ENCODE measurements at regions not wholly inside any gene's neighbourhood (a gene's known extent, or its start where the extent isn't known, plus 50 kb on each side); places are given as distances from the start of the nearest gene placed in this dataset.

- DNase-seq, result no peak
These were observed 559.0 kb upstream of the DAB1 start for GRCh38 chr1:57982852-57983251.

DNA sequence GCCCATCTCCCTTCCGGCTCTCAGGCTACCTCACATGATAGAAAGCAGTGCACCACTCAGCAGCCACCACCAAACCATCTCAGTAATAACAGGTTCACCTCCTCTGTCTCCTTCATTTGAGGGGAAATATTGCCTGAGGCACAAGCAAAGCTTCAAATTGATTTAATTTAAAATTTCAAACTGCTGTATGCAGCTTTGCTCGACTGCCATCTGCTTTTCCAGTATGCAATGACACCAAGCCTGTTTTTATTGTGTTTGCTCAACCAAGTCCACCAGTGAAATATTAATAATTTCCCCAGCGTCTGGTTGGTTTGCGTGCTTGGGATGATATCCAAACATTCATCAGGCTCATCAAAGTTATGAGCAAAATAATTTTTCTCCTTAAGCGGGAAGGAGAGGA lies 552.4 kb upstream of the DAB1 start:
- no peak for DNase-seq

DNA sequence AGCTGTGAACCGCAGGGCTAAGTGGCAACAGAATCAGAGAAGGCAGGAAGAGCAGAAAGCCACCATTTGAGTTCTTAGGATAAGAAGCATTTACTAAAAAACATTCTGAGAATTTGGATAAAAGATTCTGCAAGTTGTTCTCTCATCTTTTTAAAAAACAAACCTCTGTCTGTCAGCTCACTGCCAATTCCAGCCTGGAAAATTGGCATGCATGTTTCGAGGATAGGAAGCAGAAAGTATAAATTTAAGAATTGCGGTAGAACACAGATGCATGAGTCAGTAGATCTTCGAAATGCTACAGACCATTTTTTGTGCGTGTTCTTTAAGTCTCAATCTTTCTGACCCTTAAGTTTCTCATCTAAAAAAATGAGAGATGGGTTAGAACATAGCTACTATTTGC lies 544.5 kb upstream of the DAB1 start:
- no peak for DNase-seq

GRCh38 chr1:57966751-57967406 lies 543.0 kb upstream of the DAB1 start:
- no peak for DNase-seq

DNA sequence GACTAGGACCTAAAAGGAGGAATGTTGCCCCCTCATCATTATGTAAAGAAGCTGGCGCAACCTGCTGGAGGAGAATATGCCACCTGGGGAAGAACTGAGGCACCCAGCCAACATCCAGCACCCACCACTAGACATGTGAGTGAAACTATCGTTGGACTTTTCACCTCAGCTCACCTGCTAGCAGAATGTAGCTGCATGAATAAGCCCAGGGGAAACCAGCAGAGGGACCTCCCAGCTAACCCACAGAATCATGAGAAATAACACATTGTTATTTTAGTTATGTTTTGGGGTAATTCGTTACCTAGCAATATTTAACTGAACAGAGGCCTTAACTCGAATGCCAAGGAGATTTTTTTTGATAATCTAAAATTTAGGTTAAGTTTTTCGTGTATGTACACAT lies 542.5 kb upstream of the DAB1 start:
- no peak for DNase-seq

DNA sequence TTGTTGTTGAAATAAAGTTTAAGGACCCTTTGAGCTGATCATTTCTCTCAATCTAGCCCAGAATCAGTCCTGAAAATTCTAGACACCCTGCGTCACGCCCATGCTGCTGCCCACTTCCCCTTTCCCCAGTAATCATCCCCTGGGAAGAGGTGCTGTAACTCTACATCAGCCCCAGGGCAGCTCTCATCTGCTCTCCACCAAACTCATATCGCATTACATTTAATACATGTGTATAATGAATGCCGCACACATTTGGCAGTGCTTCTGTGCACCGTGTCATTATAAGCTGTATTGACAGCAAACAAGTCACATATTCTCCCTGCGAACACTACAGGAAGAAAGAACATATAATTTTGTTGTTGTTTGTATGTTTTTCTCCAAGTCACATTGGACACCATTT lies 539.7 kb upstream of the DAB1 start:
- no peak for DNase-seq

- DNase-seq, result no peak
These were observed 535.8 kb upstream of the DAB1 start for GRCh38 chr1:57959531-57960241.

DNA sequence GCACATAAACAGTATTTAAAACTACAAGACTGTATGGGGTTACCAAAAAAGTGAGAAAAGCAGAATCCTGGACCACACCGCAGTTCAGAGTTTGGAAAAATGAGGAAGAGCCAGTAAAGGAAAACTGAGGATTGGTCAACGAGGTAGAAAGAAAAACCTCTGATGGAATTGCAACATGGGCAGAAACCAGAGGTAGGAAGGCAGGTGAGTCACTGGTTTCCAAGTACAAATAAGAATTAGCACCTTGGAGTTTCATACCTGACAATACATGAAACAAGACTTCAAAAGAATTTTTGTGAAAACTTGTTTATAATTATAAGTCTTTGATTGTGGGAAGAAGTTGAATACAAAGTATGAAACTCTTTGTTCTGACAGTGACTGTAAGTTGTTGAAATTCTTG lies 533.7 kb upstream of the DAB1 start:
- DNase-seq, result no peak

- no peak for DNase-seq
These were observed 527.5 kb upstream of the DAB1 start for GRCh38 chr1:57951390-57951789.

DNA sequence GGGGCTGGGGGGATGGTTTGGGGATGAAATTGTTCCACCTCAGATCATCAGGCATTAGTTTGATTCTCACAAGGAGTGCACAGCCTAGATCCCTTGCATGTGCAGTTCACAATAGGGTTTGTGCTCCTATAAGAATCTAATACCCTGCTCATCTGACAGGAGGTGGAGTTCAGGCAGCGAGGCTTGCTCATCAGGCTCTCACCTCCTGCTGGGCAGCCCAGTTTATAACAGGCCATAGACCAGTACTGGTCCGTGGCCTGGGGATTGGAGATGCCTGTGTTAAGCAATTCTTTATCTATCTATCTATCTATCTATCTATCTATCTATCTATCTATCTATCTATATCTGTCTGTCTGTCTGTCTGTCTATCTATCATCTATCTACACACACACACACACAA lies 525.3 kb upstream of the DAB1 start:
- no peak for DNase-seq

- DNase-seq, result no peak
These were observed 523.6 kb upstream of the DAB1 start for GRCh38 chr1:57947471-57947870.

DNA sequence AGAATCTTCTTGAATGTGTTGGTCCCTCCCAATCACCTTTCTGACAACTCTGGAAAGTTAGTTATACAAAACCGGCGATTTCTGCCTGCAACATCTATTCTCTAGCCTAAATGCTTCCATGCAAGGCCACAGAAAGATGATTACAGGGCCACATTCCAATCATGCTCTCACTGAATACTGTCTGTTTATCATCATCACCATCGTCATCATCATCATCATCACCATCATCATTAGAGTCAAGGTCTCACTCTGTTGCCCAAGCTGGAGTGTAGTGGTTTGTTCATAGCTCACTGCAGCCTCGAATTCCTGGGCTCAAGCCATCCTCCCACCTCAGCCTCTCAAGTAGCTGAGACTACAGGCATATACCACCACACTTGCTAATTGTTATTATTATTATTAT lies 521.2 kb upstream of the DAB1 start:
- no peak for DNase-seq

DNA sequence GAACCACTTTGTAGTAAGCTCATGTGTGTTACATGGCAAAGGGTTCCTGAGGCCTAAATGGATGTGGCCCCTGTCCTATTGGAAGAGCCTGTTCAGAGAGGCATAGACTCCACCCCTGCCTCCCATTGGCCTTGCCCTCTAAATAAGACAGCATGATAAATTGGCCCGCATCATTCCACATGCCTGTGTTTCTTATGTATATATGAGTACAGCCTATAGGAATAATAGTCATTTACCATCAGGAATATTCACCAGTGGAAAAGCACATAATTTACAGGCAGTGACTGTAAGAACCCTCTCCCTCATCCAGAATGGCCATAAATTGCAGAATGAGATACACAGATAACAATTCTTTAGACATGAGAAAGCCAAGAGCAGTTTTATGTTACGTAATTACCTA lies 519.5 kb upstream of the DAB1 start:
- DNase-seq, result no peak

- no peak for DNase-seq
These were observed 510.9 kb upstream of the DAB1 start for GRCh38 chr1:57934745-57935144.

GRCh38 chr1:57927003-57927402 lies 503.1 kb upstream of the DAB1 start:
- no peak for DNase-seq

DNA sequence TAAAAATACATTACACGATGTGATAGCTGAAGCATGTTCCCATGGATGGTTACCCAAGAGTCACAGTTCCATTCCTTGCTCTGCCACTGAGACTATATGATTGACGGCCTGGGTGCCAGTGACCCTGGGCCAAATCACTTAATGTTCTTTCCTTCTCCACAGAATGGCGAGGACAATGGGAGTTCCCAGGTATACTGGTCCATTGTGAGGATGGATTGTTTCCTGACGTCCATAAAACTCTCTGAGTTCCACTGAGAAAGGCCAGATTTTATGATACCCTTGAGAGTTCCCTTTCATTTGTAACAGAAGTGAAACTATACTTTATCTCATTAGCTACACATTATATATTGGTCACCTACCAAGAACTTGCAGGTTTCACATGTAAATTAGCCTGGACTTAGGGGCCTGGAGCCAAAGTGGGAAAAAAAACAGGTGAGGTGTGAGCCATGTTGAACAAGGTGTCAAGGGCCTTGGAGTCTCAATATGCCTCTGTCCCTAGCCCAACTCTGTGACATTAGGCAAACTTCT lies 502.2 kb upstream of the DAB1 start:
- DNase-seq, result no peak

DNA sequence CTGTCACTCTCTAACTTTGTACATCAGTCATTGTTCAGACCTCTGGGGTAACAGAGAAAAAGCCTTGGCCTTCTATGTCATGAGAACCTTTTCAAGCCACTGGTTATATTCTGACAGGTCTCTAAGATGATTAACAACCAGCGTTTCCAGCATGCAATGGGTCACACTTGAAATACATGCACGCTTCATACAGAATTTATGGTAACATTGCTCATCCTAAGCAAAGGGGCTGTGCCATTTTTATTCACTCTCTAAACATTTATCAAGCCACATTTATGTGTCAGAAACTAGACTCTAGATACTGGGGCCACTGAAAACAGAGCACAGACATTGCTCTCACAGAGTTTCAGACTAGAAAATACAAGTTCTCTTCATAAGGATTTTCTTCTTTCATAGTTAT lies 501.4 kb upstream of the DAB1 start:
- DNase-seq, result no peak

DNA sequence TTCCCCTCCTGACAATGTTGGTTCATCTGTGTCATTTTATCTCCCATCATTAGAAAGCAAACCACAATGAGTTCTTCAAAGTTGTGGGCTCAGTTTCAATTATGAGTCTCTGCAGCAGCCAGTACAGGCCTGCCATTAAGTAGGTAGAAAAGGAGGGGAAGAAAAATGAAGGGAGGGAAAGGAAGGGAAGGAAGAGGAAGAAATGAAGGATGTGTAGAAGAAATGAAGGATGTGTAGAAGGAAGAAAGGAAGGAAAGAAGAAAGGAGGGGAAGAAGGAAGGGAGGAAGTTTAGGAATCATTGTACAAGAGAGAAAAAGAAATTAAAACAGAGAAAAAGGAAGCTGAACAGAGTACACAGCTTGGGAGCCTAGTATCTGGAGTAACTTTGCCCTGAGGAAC lies 498.3 kb upstream of the DAB1 start:
- no peak for DNase-seq

GRCh38 chr1:57916041-57916440 lies 492.2 kb upstream of the DAB1 start:
- DNase-seq, result no peak

- DNase-seq, result no peak
These were observed 487.6 kb upstream of the DAB1 start for GRCh38 chr1:57911427-57911826.

DNA sequence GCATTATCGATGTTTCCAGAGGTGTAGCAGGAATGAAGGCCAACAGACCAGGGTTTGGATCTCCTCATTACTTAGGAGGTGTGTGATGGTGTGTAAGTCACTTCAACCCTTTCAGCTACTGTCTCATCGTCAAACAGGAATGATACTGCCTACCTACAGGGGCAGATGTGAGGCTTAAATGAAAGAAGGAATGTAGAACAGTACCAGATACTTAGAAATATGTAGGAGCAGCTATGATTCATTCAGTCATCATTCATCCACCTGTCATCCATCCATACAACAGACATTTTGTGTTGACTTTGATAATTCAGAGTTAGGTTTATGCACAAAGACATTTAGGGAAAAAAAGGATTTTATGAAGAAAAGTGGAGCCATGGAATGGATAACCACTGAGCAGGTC lies 486.9 kb upstream of the DAB1 start:
- no peak for DNase-seq

DNA sequence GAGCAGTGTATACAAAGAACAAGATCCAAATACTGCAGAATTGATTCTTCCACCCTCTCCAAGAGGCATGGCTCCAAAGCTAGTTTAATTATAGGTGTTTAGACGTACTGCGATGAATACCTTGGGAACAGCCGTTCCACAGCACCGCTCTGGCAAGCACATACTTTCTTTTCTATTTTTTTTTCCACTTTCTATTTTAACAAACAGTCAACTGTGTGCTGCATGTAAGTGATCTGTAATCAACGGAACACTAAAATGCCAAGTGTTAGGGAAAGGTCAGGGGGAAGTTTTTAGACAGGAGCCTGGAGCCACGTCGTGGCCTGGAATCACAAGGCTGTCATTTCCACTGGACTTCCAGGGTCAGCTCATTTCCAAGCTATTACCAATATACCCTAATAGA lies 486.4 kb upstream of the DAB1 start:
- DNase-seq, result no peak

GRCh38 chr1:57908147-57908890 lies 484.5 kb upstream of the DAB1 start:
- DNase-seq, result no peak
